ENCODE measurements at regions not wholly inside any gene's neighbourhood (a gene's known extent, or its start where the extent isn't known, plus 50 kb on each side); places are given as distances from the start of the nearest gene placed in this dataset.

DNA sequence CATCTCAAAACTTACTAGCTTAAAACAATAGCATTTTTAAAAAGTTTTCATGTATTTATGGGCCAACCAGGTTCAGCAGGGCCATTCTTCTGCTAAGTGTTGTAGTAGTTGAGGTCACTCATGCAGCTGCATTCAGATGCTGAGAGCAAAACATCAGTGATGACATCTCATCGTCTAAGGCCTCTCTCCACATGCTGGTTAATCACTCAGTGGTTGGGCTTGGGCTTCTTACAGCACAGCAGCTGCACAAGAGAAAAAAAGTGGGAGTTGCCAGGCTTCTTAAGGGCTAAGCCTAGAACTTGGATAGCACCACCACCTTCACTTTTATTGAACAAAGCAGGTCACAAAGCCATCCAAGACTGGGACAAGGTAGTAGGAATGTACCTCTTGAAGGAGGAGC is 190.3 kb downstream of the IRS1 start:
- TF ChIP-seq, protein P1, sequence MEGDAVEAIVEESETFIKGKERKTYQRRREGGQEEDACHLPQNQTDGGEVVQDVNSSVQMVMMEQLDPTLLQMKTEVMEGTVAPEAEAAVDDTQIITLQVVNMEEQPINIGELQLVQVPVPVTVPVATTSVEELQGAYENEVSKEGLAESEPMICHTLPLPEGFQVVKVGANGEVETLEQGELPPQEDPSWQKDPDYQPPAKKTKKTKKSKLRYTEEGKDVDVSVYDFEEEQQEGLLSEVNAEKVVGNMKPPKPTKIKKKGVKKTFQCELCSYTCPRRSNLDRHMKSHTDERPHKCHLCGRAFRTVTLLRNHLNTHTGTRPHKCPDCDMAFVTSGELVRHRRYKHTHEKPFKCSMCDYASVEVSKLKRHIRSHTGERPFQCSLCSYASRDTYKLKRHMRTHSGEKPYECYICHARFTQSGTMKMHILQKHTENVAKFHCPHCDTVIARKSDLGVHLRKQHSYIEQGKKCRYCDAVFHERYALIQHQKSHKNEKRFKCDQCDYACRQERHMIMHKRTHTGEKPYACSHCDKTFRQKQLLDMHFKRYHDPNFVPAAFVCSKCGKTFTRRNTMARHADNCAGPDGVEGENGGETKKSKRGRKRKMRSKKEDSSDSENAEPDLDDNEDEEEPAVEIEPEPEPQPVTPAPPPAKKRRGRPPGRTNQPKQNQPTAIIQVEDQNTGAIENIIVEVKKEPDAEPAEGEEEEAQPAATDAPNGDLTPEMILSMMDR (IDR thresholded peaks at IDR 0.05): no peak
- TF ChIP-seq POLR2A (IDR thresholded peaks at IDR 0.05): no peak
